Medulla oblongata (tissue), 1 donor: ENCODE measurements at regions not wholly inside any gene's neighbourhood (a gene's known extent, or its start where the extent isn't known, plus 50 kb on each side); places are given as distances from the start of the nearest gene placed in this dataset.

Experiments
- DNase-seq: peaks from one replicate; pipeline ENCODE4 v3.0.0-alpha.2; 2015; ENCODE audit errors: extremely low spot score

DNA sequence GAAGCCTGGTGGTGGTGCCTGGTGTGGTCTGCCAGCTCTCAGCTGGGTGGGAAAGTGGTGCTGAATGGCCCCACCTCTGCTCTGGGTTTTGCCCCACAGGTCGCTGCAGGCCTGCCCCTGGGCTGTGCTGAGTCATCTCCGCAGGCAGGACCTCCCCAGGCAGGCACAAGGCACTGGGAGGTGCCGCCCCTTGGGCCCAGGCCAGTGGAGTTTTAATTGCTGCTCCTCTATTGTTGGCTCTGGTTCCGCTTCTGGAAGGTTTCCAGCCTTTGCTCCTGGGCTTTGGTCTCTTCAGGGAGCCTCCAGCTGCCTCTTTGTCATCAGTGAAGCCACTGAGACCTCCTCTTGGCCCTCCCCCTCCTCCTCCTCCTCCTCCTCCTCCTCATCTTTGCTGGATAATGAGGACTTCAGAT, 180.3 kb upstream of the GRB10 start:
- no peak for DNase-seq

DNA sequence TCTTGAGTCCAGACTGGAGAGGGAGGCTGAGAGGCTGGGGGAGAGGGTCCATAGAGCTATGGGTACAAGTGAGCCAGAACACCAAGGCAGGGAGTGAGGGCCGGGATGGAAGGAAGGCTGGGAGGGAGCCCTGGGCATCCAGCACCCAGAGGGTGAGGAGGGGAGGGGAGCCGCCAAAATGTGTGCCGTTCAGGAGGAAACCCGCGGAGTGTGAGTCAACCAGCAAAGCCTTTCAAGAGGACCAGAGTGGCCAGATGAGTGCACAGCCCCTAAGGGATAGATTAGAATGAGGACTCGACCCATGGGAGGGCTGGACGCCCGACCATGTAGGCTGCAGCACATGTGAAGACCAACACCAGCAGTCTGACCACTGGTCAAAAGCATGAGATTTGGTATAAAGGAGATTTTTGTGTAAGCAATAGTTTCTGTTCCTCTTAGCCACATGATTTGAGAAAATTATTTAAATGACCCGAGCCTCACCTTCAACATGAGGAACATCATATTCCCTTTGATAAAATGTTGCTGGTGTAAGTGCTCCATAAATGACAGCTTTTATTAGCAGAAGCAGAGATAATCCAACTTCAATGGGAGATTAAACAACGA, 179.7 kb upstream of the GRB10 start:
- no peak for DNase-seq

- DNase-seq = no peak
Observed at GRCh38 chr7:50960621-50961310, 178.1 kb upstream of the GRB10 start.

GRCh38 chr7:50959991-50960390, 177.3 kb upstream of the GRB10 start:
- no peak for DNase-seq

DNA sequence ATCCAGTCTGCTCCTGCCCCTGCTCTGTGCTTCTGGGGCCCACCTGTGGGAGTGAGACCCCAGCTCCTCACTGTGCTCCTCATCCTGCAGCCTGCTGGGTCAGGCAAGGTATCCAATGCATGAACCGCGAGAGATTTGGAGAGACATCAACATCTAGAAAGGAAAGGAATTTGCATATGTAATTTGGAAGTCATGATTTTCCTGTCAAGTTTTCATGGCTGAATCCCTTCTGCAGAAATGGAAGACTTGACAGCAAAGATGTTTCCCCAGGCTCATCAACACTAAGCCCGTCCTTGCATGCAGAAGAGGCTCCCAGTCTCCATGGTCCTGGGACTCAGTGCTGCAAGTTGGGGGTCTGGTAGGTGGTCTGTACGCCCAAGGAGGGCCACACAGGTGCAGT, 176.9 kb upstream of the GRB10 start:
- DNase-seq = no peak

GRCh38 chr7:50957855-50958254, 175.2 kb upstream of the GRB10 start:
- no peak for DNase-seq

- DNase-seq = no peak
Observed at GRCh38 chr7:50957431-50957830, 174.7 kb upstream of the GRB10 start.

- DNase-seq = no peak
Observed at GRCh38 chr7:50956522-50957155, 173.9 kb upstream of the GRB10 start.

GRCh38 chr7:50954716-50955115, 172.0 kb upstream of the GRB10 start:
- DNase-seq = no peak

DNA sequence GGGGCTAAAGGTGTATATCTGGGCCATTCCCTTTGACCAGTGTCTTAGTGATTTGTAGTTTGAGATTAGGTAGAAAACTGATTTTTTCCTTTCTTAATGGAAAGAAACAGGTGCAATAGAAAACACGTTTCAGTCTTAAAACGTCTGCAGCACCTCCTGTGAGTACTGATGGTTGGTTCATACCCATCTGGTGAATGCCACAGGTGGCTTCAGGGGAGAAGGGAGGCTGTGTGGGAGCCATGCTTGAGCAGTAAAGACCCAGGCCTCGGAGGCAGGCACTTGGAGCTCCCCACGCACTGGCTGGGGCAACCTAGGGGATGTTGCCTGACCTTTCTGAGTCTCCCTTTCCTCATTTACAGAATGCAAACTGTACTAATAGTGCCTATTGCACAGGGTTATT, 171.5 kb upstream of the GRB10 start:
- DNase-seq = no peak

GRCh38 chr7:50953820-50954219, 171.1 kb upstream of the GRB10 start:
- DNase-seq = no peak

GRCh38 chr7:50953303-50953702, 170.6 kb upstream of the GRB10 start:
- no peak for DNase-seq

DNA sequence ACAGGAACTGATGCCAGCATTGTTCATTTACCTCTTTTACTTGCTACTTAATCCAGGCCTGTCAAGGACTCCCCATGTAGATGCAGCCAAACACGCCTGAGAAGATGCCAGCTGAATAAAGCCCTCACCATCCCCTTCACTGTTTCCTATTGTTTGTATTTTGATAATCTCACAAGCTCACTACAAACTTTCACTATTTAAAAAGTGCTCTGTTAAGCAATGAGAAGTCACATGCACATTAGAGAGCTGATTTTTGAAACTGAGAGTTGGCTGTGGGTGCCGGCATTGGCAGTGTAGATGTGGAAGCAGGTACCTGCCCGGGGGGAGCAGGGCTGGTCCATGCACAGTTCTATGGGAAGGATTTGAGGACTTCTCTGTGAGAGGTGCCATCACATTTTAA, 169.8 kb upstream of the GRB10 start:
- no peak for DNase-seq

DNA sequence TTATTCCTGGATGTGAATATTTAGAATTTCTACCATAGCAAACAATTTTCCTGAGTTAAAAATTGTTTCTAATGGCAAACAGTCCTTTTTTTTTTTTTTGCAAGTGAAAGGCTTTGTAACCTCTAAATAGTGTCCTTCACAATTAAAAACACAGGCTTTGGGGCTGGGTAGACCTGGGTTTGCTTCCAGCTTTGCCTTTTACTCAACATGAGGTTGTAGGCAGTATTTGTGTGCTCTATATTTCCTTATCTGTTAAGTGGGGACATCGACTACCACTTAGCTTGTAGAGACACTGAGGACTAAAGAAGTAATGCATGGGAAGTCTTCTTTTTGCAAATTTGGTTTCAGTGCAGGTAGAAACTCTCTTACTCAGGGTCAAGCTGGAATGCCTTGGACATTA, 169.4 kb upstream of the GRB10 start:
- DNase-seq = no peak

DNA sequence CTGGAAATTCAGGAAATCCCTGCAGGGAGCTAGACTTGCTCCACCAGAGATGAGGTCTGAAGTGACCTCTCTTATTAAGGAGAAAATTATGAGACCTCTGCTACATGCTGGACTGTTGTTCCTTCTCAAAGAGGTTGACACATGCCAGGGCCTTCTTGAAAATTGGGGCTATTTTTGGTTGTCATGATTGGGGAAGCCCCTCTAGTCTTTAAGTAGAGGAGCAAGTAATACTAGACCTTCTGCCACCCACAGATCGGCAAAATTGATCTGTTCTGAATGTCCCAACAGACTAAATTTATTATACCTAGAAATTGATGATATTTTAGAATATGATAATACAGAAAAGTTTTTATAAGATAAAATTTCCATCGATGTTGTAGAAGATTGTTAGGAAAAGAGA, 160.8 kb upstream of the GRB10 start:
- DNase-seq = no peak

- DNase-seq = no peak
Observed at GRCh38 chr7:50941525-50941924, 158.8 kb upstream of the GRB10 start.

- no peak for DNase-seq
Observed at GRCh38 chr7:50940621-50941020, 157.9 kb upstream of the GRB10 start.

DNA sequence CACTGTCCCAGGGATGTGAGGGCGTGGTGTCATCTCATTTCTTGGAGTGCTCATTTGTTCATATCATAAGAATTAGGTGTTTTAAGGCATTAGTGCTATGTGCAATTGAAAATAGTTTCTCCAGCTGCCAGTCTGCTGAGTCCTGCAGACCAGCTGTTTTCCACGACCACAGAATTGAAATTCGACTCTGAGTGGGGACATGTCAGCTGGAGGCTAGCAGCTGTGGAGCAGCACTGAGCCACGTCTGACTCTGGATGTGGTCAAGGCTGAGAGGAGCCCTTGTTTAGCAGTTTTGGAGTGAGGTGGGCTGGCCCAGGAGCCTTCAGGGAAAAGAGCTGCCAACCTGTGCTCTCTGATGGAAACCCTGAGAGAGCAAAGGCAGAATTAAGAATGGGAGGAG, 156.3 kb upstream of the GRB10 start:
- DNase-seq = no peak

DNA sequence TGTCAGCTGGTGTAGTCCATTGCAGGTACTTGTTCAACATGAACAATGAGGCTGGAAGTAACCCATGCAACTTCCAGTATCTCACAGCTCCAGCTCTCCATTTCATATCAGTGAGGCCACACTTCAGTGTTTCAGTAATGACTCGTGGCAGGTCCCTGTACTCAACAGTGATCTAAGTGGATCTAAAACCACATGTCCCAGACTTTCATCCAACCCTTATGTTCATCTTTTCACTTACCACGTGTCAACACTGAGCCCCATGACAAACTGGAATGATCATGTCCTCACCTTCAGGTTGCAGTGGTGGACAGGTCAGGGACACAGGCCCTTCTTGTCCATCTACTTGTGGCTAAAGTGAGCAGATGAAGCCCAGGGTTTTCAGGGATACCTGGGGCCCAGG, 155.0 kb upstream of the GRB10 start:
- DNase-seq = no peak

GRCh38 chr7:50926049-50926448, 143.4 kb upstream of the GRB10 start:
- no peak for DNase-seq

DNA sequence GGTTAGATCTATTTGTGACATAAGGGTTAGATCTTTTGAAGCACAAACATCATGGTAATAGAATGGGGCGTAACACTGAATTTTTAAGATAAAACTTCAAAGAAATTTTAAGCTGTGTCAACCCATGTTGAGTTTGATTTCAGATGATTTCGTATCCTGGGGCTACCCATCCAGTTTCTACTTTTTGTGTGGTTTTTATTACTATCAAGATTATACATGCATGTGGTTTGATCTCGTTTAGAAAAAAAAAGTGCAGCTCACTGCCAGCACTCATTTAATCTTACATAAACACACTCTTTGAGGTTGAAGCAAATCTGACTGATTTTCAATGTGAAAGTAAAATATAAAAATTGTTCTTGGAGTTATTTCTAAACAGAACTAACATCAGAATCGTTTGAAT, 140.8 kb upstream of the GRB10 start:
- no peak for DNase-seq

DNA sequence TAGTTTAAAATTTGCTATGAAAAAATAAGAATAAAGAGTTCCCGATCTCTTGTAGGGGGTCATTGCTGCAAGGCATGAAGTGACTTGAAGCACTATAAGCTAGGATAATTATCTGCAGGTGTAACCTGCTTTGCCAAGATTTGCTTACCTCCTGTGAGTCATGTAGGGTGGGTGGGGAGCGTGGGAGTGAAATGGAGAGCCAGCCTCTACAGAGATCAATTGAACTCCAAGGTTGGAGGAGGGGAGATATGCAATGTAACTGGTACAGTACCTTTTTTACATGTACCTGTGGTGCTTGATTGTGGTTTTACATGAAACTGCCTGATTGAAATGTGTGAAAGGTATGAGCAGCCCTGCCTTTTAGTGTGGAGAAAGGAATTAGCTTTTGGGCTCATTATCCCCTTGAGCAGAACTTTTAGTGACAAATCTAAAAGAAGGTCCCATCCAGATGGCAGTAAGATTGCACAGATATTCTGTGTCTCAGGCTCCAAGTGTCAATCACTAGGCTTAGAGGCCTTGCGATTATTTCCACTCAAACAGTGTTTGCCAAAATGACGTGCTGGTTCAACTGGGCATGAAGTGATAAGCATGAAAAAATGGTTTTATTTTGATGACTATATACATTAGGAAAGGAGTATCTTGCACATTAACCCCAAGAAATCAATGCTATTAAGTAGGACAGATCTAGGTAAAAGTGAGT, 138.6 kb upstream of the GRB10 start:
- no peak for DNase-seq
